Right atrium auricular region (tissue), 2 donors: ENCODE measurements at regions not wholly inside any gene's neighbourhood (a gene's known extent, or its start where the extent isn't known, plus 50 kb on each side); places are given as distances from the start of the nearest gene placed in this dataset.

Source experiments
- DNase-seq: peaks from one replicate; pipeline ENCODE4 v3.0.0-alpha.2; 2019; ENCODE audit warnings: low spot score
- H3K27ac ChIP-seq, 2 donors: fragments of 200-600 bp; sonication (generic); 1 replicate in 1 of 2; 2 replicates in 1 of 2; pipeline ENCODE4 v1.5.1; 2016 to 2019
- H3K27me3 ChIP-seq, 2 donors: fragments of 200-600 bp; sonication (generic); one replicate each; pipeline versions ENCODE4 v1.5.1 to v1.6.0; 2017 to 2019
- H3K36me3 ChIP-seq: fragments of 200-600 bp; sonication (generic); one replicate; pipeline ENCODE4 v1.5.1; 2016
- H3K4me1 ChIP-seq, 2 donors: fragments of 200-600 bp; sonication (generic); one replicate each; pipeline versions ENCODE4 v1.5.1 to v1.6.0; 2017 to 2019
- H3K4me3 ChIP-seq, 2 donors: fragments of 200-600 bp; sonication (generic); 1 replicate in 1 of 2; 2 replicates in 1 of 2; pipeline ENCODE4 v1.5.1; 2017 to 2019; ENCODE audit warnings: mild to moderate bottlenecking in 1 of 2, moderate library complexity in 1 of 2
- H3K9me3 ChIP-seq, 2 donors: fragments of 200-600 bp; sonication (generic); one replicate each; pipeline ENCODE4 v1.5.1; 2019
- TF ChIP-seq, protein P1 (sequence below), 2 donors: fragments of 200-600 bp; sonication (generic); IDR thresholded peaks; one replicate each; pipeline ENCODE4 v1.5.1; 2019; ENCODE audit warnings: antibody characterized with exemption in 2 of 2

DNA sequence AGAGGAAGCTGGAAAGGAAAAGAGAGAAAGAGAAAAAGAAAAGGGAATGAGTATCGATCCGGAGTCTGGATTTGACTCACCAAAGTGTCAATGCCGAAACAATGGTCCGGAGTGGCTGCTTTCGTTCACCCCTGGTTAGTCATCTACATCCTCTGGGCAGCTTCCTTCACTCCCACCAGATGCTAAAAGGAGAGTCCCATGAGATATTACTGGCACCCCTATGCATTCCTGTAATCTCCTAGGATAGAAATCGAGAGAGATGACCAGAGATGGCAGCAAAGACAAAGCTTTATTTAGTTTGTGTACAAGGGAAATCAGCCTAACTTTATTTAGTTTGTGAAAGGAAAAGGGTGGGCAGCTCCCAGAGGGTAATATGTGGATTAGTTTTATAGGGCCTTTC lies 622.2 kb downstream of the ZPLD1 start:
- H3K27me3 ChIP-seq, result no peaks in the 10 kb centered on the region
- TF ChIP-seq, protein P1, sequence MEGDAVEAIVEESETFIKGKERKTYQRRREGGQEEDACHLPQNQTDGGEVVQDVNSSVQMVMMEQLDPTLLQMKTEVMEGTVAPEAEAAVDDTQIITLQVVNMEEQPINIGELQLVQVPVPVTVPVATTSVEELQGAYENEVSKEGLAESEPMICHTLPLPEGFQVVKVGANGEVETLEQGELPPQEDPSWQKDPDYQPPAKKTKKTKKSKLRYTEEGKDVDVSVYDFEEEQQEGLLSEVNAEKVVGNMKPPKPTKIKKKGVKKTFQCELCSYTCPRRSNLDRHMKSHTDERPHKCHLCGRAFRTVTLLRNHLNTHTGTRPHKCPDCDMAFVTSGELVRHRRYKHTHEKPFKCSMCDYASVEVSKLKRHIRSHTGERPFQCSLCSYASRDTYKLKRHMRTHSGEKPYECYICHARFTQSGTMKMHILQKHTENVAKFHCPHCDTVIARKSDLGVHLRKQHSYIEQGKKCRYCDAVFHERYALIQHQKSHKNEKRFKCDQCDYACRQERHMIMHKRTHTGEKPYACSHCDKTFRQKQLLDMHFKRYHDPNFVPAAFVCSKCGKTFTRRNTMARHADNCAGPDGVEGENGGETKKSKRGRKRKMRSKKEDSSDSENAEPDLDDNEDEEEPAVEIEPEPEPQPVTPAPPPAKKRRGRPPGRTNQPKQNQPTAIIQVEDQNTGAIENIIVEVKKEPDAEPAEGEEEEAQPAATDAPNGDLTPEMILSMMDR (IDR thresholded peaks at IDR 0.05), result no peak
- H3K4me3 ChIP-seq, result no peak overlapping the region
- H3K9me3 ChIP-seq, result no peaks in the 10 kb centered on the region
- H3K27ac ChIP-seq, result no peak overlapping the region
- no peaks in the 10 kb centered on the region for H3K4me1 ChIP-seq
- no peaks in the 10 kb centered on the region for H3K36me3 ChIP-seq
- no peak for DNase-seq

DNA sequence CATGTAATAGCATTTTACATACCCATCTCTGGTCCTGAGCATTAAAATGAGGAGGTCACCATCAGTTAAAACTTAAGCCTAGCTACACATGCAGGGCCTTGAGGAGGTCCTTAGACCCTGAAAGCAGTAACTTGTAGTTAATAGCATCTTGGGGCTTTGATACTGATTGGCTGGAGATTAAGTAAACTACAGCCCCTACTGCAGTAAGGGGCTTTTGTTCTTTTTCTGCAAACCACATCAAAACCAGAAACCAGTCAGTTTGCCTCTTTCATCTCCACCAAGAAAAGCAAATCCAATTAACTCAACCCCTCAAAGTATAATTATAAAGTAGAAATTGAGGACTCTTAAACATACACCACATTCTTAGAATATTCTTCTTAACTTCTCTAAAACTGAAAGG lies 622.7 kb downstream of the ZPLD1 start:
- no peaks in the 10 kb centered on the region for H3K27me3 ChIP-seq
- no peaks in the 10 kb centered on the region for H3K4me1 ChIP-seq
- H3K9me3 ChIP-seq, result no peaks in the 10 kb centered on the region
- no peaks in the 10 kb centered on the region for H3K36me3 ChIP-seq
- no peak overlapping the region for H3K27ac ChIP-seq
- no peak for DNase-seq
- TF ChIP-seq, protein P1 (IDR thresholded peaks at IDR 0.05), result no peak
- H3K4me3 ChIP-seq, result no peak overlapping the region

GRCh38 chr3:103059432-103059831 lies 624.6 kb downstream of the ZPLD1 start:
- no peaks in the 10 kb centered on the region for H3K9me3 ChIP-seq
- no peak for DNase-seq
- TF ChIP-seq, protein P1 (IDR thresholded peaks at IDR 0.05), result no peak
- H3K4me1 ChIP-seq, result no peaks in the 10 kb centered on the region
- H3K36me3 ChIP-seq, result no peaks in the 10 kb centered on the region
- no peaks in the 10 kb centered on the region for H3K27me3 ChIP-seq
- H3K27ac ChIP-seq, result no peak overlapping the region
- no peak overlapping the region for H3K4me3 ChIP-seq

DNA sequence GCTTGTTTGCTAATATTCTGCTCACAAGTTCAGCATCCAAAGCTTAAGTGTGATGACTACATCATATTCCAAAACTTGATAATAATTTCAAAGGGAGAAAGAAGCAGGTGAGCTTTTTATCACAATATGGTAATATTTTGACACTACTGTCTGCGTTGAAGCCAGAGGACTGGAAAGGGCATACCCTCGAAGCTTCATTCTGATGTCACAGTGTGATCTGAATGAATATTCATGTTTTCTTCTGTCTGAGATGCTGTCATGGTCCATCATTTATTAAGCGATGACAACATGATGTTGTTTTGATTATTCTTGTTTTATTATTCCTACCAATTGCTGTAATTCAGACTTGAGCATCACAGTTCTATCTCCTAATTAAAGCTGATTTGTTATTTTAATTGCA lies 625.4 kb downstream of the ZPLD1 start:
- Histone ChIP-seq H3K27ac (no peak overlapping the region), H3K4me3 (no peak overlapping the region), H3K36me3 (no peaks in the 10 kb centered on the region), H3K4me1 (no peaks in the 10 kb centered on the region), H3K27me3 (no peaks in the 10 kb centered on the region), H3K9me3 (no peaks in the 10 kb centered on the region)
- no peak for DNase-seq
- TF ChIP-seq, protein P1 (IDR thresholded peaks at IDR 0.05), result no peak

GRCh38 chr3:103067963-103068362 lies 633.1 kb downstream of the ZPLD1 start:
- no peaks in the 10 kb centered on the region for H3K27me3 ChIP-seq
- no peak overlapping the region for H3K4me3 ChIP-seq
- TF ChIP-seq, protein P1 (IDR thresholded peaks at IDR 0.05), result no peak
- no peaks in the 10 kb centered on the region for H3K4me1 ChIP-seq
- H3K27ac ChIP-seq, result no peak overlapping the region
- H3K36me3 ChIP-seq, result no peaks in the 10 kb centered on the region
- no peak for DNase-seq
- no peaks in the 10 kb centered on the region for H3K9me3 ChIP-seq

DNA sequence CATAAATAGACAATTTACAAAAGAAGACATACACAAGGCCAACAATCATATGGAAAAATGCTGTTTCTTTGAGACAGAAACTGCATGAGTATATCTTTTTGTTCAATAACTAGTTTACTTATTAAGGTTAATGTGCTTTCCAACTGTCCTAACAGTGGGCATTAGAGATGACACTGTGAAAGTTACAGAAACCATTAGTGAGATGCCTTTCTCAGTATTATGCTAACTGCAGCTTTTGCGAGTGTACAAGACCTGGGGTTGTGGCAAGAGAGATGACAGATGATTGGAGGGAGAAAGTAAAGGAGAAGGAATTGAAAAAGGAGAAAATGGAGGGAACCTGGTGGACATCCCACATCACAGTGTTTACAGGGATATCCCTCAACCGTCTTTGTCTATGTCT lies 640.5 kb downstream of the ZPLD1 start:
- H3K36me3 ChIP-seq, result no peaks in the 10 kb centered on the region
- H3K4me3 ChIP-seq, result no peak overlapping the region
- no peak for DNase-seq
- no peaks in the 10 kb centered on the region for H3K4me1 ChIP-seq
- H3K27ac ChIP-seq, result no peak overlapping the region
- TF ChIP-seq, protein P1 (IDR thresholded peaks at IDR 0.05), result no peak
- H3K27me3 ChIP-seq, result no peaks in the 10 kb centered on the region
- no peaks in the 10 kb centered on the region for H3K9me3 ChIP-seq
